SKM-1 (cell line): ENCODE measurements at regions not wholly inside any gene's neighbourhood (a gene's known extent, or its start where the extent isn't known, plus 50 kb on each side); places are given as distances from the start of the nearest gene placed in this dataset.

Source experiments
- DNase-seq: peaks from one replicate; lab custom pipeline; 2025; ENCODE audit not compliant: unreplicated experiment; lab: John Stamatoyannopoulos, UW

DNA sequence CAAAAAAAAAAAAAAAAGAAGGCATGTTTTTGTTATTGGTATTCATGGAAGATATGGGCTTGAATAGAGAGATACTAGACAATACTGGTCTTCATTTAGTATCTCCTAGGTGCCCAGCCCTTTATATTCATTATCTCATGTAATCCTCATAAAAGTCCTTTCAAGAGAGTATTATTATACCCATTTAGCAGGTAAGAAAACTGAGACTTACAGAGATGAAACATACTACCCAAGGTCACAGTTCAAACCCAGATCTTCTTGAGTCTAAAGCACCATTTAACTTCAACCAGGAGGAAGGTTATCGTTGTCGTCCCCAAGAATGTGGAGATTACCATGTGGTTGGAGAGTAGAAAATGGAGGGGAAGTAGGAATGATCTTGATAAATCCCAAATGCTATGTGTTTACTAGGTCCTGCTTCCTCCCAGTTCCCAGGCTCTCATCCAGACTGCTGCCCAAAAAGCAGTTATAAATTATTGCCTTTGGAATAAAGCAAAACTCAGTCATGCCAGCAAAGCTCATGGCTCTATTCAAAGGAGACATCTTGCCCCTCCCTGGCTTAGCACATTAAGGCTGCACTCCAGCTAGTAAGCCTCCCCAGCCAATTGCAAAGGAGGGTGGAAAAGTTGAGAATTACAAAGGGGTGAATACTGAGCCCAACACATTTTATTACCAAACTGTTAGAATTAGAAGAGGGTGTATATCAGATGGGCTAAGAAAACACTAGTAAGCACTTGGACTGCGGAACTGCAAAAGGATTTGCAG lies 163.9 kb downstream of the PIK3R1 start:
- no peak for DNase-seq

DNA sequence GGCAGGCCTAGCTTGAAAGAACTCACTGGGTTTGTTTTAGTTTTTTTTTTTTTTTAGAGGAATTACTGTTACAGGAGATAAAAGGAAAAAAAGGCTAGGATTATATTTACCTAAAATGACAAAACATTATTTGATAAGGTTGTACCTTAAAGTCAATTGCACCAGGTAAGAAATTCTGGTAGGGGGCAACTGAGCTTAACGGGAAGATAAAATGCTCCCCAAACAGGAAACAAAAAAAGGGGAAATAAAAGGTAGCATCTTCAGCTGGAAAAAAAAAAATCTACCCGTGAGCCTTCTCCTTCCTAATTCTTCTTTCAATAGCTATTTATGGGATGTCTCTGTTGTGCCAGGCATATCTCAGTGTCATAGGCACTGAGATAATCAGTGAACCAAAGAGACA lies 164.5 kb downstream of the PIK3R1 start:
- DNase-seq, result no peak

DNA sequence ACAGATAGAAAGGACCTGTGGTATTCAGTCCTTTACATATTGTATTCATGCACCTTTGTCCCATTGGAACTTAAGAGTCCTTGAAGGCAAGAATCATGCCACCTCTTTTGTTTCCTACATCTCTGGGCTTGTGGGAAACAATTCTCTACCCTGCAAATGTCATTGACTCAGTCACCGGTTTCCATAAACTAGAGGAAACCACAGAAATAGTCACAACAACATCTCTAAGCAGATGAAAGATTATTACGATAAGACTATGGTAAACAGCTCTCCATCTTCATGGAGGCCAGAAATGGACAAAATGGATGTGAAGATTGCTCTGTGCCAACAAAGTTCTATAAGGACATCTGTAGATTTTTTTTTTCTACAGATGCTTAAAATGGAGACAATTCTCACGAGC lies 165.5 kb downstream of the PIK3R1 start:
- DNase-seq, result no peak

DNA sequence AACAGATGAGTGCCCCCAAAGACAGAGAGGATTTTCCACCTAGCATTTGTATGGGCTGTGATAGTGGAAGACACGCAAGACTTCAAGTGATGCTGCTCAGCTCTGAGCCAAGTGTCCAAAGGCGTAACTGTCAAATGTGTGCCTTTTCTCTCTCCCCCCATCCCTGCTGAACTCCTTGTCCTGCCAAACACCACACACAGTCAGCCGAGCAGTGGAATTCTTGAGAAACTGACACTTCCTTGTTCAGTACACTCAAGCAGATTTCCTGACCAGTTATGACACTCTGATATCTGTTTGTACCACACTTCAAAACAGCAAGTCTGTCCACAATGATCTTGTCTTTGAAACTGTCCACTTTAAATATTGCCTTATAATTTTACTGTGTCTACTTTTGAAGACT lies 166.4 kb downstream of the PIK3R1 start:
- no peak for DNase-seq

DNA sequence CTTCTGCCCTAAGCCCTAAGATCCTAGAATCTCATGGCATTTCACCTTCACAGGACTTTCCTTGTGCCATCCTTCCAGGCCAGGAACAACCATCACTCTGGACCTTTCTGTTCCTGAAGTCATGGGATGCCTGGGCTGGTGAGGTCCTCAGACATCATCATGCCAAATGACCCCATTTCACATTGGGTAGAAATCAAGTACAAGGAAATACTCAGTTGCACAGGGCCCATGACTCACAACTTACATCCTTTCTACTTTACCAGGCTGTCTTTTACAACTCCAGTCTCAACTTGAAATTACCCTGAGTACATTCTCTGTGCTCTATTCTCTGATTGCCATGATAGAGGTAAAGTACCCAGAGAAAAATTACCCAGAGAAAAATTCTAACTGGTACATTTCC lies 167.1 kb downstream of the PIK3R1 start:
- DNase-seq, result no peak

DNA sequence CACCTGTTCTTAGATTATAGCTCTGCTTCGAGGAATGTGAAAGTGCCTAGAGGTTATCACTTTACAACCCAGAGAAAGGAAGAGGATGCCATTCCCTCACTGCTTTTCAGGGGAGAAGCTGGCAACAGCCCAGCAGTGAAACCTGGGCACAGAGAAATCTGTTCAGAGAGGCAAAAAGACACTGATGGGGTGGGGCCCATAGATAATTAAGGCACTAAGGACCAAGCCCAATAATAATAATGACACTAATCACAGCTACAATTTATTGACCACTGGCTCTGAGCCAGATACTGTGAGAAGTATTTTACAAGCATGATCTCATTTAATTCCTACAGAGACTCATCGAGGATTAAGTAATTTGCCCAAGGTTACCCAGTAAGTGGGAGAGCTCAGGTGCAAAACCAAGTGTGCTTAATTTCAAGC lies 168.3 kb downstream of the PIK3R1 start:
- no peak for DNase-seq

DNA sequence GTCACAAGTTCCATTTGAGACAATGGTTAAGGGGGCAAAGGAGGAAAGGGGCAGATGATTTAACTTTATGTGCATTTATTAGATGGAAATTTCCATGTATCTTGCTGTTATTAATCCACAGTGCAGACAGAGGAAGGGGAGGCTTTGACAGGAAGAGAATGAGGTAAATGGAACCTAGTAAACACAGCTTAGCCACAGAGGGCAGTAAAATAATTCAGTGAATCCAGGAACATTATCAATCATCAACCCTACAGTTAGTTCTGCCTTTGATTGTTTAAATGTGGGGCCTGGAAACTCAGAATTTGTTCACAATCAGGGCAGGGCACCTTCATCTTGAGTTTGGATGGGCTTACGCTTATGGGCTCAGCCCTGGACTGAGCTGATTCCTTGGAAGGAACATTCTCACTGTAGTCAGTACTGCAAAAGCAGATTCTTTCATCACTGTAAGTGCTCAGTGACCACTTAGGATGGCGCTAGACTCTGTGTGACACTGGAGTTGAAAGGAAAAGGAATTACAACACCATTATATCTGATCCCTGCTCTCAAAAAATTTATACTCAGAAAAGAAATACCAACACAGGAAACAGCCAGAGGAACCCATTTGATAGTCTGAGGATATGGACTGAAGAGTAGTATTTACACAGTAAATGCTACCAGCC lies 169.5 kb downstream of the PIK3R1 start:
- DNase-seq, result no peak

DNA sequence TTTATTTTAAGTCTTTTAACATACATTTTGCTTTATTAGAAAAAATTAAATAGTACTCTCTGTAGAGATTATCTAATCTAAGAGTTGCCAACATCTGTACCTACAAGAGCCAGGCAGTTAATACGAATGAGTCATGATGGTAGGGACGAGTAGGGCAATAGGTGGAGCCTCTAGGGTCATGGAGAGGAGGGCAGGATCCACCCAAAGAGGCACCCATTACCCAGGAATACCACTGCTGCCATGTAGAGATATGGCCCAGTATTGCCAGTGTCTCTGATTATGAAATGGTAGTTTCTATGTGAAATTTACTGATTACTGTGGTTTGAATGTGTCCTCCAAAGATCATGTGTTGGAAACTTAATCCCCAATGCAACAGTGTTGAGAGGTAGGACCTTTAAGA lies 170.4 kb downstream of the PIK3R1 start:
- DNase-seq, result no peak

DNA sequence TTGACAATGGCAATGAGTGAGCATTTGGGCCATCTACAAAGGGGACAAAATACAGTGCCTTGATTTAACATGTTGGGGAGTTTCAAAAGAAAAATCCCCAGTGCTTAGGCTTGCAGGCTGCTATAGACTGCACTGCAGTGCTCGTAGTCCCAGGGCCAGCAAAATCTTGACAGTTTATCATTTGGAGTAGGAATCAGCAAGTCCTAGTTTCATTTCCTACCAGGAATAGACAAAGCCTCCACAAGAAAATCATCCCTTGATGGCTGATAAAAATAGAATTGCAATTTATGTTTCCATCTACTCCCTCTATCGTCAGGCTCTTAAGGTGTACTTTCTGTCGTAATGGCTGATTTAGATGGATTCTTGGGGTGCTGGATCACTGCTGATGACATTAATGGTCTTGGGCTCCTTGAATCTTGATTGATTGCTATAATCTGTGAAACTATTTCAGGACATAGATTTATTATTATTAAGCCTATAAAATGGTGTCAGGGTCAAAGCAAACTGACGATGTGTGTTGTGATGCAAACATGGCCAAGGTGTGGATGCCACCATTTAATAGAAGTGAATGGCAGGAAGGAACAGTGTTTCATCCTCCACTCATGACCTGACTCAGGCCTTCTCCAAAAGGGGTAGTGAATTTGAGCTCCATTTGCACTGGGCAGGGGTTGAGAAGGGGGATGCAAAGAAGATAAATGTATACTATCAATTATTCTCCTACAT lies 171.7 kb downstream of the PIK3R1 start:
- DNase-seq, result no peak

DNA sequence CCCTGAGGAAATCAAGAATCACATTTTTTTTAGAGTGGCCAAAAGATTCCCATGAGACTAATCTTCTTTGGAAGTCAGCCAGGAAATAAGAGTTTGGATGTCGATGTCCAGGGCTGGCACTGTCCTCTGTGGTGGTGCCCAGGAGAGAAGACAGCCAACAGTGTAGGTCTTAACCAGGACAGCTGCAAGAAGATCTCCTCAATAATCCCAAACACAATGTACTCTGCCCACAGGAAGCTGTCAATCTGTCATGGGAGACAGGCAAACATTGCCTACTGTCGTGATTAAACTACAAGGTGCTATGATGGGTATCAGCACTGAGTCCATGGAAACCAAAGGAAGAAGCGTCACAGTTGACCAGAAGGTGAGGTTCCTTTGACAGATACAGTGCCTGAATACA lies 174.1 kb downstream of the PIK3R1 start:
- DNase-seq, result no peak

DNA sequence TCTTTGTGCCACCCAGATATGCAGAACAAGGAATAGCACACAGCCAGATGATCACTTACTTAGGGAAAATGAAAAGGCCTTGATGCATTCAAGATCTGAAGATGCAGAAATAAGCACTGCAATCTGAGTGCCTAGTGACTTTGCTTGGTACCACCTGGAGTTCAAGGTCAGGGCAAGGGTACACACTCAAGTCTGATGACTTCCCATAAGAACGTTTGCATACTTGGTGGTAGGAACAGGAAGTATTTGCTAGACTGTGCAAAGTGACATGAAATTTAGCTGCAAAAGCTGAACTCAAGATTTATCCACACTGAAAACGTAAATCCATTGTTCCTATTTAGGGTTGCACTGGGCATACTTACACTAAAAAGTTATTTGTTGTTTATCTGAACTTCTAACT lies 177.1 kb downstream of the PIK3R1 start:
- DNase-seq, result no peak

DNA sequence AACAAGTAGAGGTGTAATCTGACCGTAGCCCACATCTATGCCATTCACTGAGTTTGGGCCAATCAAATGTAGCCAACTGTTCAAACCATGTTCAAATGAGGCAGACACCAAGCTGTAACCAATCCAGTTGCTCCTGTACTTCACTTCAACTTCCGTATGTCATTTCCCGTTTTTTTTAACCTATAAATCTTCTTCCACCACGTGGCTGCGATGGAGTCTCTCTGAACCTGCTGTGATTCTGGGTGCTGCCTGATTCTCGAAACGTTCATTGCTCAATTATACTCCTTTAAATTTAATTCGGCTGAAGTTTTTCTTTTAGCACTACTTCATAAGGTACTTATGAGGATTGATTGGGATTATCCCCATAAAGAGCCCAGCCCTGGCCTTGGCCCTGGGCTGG lies 179.7 kb downstream of the PIK3R1 start:
- DNase-seq, result no peak

DNA sequence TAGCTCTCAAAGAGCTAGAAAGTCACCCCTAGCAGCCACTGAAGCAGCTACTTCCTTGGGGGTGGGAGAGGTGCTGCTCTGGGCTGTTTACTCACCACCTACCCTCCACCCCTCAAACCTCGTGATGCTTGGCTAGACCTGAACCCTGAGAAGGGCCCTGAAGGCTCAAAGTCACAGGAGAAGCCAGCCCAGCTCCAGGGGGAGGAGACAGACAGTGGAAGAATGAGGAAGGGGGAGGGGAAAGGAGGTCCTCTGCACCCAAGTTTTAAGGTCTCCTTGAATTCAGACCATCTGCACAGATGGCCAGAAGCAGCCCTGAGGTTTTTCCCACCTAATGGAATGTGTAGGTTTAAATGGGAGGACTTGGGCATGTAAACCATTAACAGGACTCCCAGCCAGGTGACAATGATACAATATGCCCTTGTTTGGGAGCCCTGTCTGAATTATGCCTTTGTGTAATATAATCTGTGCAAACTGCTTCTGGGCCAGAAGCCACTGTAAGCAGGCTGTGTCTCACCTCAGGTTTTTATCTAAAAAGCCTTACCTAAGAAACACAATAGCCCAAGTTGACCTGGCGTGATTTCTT lies 180.5 kb downstream of the PIK3R1 start:
- DNase-seq, result no peak

DNA sequence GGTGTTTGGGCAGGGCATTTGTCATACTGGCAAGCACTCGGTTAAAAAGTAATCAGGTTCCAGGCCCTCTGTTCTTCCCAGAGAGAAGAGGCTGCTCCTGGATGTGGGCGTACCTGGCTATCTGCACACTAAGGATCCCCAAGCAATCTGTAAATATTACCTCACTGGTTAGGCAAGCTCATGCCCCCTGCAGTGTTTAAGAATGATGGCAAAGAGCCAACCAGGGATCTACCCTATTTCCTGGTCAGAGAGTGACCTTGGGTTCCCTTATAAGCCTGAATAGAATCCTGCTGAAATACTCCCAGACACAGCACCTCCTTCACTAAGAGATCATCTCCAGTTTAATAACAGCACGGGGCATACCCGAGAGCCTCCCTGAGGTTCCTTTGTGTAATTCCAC lies 181.2 kb downstream of the PIK3R1 start:
- DNase-seq, result no peak

DNA sequence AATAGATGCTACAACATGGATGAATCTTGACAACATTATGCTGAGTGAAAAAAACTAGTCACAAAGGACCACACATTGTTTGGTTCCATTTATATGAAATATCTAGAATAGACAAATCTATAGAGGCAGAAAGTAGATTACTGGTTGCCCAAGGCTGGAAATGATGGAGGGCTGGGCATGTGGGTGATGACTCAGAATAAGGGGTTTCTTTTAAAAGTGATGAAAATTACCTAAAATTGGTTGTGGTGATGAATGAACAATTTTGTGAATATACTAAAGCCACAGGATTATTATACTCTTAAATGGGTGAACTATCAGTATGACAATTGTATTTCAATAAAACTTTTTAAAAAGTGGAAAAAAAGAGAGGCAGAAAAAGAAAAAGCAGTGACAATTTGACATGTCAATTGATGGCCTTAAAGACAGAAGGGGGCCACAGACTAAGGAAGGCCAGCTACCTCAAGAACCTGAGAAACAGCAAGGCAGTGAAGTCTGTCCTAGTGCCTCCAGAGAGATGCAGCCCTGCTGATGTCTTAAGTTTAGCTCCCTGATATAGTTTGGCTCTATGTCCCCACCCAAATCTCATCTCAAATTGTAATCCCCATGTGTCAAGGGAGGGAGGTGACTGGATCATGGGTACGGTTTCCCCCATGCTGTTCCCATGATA lies 182.7 kb downstream of the PIK3R1 start:
- no peak for DNase-seq

DNA sequence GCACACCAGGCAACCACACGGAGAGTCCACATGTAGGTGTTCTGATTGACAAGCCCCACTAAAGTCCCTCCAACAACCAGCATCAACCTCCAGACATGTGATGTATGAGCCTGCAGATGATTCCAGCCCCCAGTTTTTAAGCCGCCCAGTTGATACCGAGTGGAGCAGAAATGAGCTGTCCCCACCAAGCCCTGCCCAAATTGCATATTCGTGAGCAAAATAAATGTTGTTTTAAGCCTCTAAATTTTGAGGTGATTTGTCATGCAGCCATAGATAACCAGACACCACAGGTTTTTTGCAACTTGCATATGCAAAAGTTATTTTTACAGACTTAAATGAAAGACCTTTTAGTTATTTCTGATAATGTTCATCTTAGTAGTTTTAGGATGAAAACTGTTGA lies 187.7 kb downstream of the PIK3R1 start:
- no peak for DNase-seq

DNA sequence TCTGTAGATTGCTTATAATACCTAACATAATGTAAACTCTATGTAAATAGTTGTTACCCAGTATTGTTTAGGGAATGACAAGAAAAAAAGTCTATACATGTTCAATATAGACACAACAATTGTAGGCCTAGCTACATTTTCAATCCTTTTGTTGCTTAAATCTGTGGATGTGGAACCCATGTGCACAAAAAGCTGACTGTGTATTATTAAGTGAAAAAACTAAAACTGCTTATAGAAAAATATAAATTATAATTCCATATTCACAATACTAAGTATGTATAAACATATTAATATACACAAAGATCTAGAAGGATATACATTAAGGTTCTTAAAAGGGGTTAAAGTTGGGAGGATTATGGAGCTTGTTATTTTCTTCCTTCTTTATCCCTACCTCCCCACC lies 188.7 kb downstream of the PIK3R1 start:
- DNase-seq, result no peak

DNA sequence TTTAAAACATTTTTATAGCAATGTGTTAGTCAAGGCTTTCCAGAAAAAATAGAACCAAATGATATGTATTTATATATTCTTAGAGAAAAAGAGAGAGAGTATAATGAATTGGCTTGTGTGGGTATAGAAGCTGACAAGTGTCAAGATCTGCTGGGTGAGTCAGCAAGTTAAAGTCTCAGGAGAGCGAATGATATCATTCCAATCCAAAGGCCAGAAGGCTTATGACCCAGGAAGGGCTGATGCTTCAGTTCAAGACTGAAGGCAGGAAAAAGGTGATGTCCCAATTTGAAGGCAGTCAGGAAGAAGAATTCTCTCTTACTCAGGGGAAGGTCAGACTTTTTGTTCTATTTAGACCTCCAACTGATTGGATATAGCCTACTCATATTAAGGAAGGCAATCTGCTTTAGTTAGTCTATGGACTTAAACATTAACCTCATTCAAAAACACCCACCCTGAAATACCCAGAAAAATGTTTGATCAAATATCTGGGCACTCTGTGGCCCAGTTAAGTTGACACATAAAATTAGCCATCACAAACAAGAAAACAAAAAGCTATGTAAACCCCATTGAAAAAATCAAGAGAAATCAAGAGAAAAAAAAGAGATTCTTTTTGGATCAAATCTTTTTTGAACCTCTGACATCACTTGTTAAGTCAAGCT lies 189.6 kb downstream of the PIK3R1 start:
- no peak for DNase-seq

DNA sequence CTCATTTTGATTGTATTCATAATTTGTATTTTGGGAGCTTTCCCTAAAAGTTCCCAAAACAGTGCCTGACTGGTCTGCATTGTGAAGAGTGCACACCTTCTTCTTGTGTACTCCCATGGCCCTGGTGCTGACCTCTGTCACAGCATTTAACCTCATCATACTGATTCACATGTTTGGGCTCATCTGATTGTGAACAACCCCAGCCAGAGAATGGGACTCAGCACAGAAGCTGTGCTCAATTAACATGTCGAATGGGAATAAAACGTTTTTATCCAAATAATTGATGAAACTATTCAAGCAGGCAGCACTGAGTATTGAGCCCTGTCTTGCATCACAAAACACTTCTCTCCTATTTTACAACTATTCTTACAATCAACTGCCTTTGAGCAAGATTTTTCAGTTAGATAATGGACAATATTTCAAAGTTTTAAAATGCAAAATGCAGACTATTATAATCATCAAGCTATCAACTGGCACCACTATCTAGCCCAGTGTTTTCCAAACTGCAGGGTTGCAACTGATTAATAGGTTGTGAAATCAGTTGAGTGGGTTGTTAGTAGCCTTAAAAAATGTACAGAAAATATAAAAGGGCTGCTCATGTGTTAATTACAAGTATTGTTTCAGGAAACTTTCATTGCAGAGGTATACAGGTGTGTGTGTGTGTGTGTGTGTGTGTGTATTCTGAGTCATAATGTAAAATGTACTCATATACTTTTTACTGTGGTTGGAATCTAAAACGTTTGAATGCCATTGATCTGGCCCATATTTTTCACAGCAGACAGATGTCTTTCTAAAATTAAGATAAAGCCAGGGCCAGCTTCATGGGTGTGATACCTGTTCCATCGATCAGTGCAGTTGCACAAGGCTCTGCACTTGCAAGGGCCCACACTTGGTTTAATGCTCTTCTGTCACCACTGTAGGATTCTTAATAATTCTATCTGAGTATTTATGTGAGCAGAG lies 190.5 kb downstream of the PIK3R1 start:
- DNase-seq, result no peak

DNA sequence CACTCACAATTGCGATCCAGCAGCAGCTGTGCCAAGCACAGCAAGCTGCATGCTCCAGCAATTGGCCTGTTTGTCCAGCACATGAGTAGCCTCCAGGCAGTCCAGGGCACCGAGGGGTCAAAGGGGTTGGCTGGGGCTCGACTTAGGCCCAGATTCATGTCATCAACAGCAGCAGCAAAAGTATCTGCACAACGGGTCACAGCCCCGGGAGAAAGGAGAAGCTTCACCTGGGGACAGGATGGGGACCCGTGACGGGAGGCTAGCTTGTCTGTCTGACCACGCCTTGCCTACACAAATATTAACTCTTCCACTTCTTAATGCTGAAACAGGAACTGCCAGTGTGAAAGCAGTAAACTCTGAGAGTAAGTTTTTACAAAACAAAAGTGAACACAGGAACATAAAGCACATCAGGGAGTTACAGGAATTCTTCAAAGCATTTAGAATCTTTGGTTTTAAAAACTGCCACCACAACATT lies 191.2 kb downstream of the PIK3R1 start:
- DNase-seq, result no peak
